ENCODE measurements at regions not wholly inside any gene's neighbourhood (a gene's known extent, or its start where the extent isn't known, plus 50 kb on each side); places are given as distances from the start of the nearest gene placed in this dataset.

GRCh38 chr13:85520445-85520844 is 278.8 kb downstream of the SLITRK6 start:
- Mint-ChIP-seq H3K4me1 (ENCODE audit: low read depth) (no peaks in the 10 kb centered on the region), H3K4me3 (ENCODE audit: low read depth) (no peak overlapping the region), H3K36me3 (ENCODE audit: low read depth) (no peaks in the 10 kb centered on the region), H3K27me3 (ENCODE audit: low read depth) (no peaks in the 10 kb centered on the region), H3K27ac (no peak overlapping the region), H3K9me3 (no peaks in the 10 kb centered on the region)
- intact Hi-C loops (cut with micrococcal nuclease), result no loop called here
- no peak for DNase-seq (ENCODE audit: low spot score)

GRCh38 chr13:85519363-85519762 is 279.9 kb downstream of the SLITRK6 start:
- intact Hi-C loops (cut with micrococcal nuclease), result no loop called here
- H3K27ac Mint-ChIP-seq, result no peak overlapping the region
- no peaks in the 10 kb centered on the region for H3K36me3 Mint-ChIP-seq (ENCODE audit: low read depth)
- no peak for DNase-seq (ENCODE audit: low spot score)
- no peaks in the 10 kb centered on the region for H3K9me3 Mint-ChIP-seq
- H3K4me1 Mint-ChIP-seq (ENCODE audit: low read depth), result no peaks in the 10 kb centered on the region
- H3K27me3 Mint-ChIP-seq (ENCODE audit: low read depth), result no peaks in the 10 kb centered on the region
- H3K4me3 Mint-ChIP-seq (ENCODE audit: low read depth), result no peak overlapping the region

- Mint-ChIP-seq H3K4me1 (ENCODE audit: low read depth) (no peaks in the 10 kb centered on the region), H3K9me3 (no peaks in the 10 kb centered on the region), H3K36me3 (ENCODE audit: low read depth) (no peaks in the 10 kb centered on the region), H3K27ac (no peak overlapping the region), H3K4me3 (ENCODE audit: low read depth) (no peak overlapping the region), H3K27me3 (ENCODE audit: low read depth) (no peaks in the 10 kb centered on the region)
- DNase-seq (ENCODE audit: low spot score), result no peak
- intact Hi-C loops (cut with micrococcal nuclease), result no loop called here
Observed at GRCh38 chr13:85512421-85512820, 286.8 kb downstream of the SLITRK6 start.

GRCh38 chr13:85509512-85509911 is 289.7 kb downstream of the SLITRK6 start:
- Mint-ChIP-seq H3K36me3 (ENCODE audit: low read depth) (no peaks in the 10 kb centered on the region), H3K9me3 (no peaks in the 10 kb centered on the region), H3K27me3 (ENCODE audit: low read depth) (no peaks in the 10 kb centered on the region), H3K27ac (no peak overlapping the region), H3K4me1 (ENCODE audit: low read depth) (no peaks in the 10 kb centered on the region), H3K4me3 (ENCODE audit: low read depth) (no peak overlapping the region)
- intact Hi-C loops (cut with micrococcal nuclease), result no loop called here
- no peak for DNase-seq (ENCODE audit: low spot score)

- no peak overlapping the region for H3K4me3 Mint-ChIP-seq (ENCODE audit: low read depth)
- no peaks in the 10 kb centered on the region for H3K4me1 Mint-ChIP-seq (ENCODE audit: low read depth)
- no peaks in the 10 kb centered on the region for H3K27me3 Mint-ChIP-seq (ENCODE audit: low read depth)
- no peaks in the 10 kb centered on the region for H3K9me3 Mint-ChIP-seq
- H3K27ac Mint-ChIP-seq, result no peak overlapping the region
- no peak for DNase-seq (ENCODE audit: low spot score)
- H3K36me3 Mint-ChIP-seq (ENCODE audit: low read depth), result no peaks in the 10 kb centered on the region
- intact Hi-C loops (cut with micrococcal nuclease), result no loop called here
Observed at GRCh38 chr13:85508683-85509329, 290.4 kb downstream of the SLITRK6 start.

- Mint-ChIP-seq H3K4me1 (ENCODE audit: low read depth) (no peaks in the 10 kb centered on the region), H3K27ac (no peak overlapping the region), H3K4me3 (ENCODE audit: low read depth) (no peak overlapping the region), H3K36me3 (ENCODE audit: low read depth) (no peaks in the 10 kb centered on the region), H3K27me3 (ENCODE audit: low read depth) (no peaks in the 10 kb centered on the region), H3K9me3 (no peaks in the 10 kb centered on the region)
- DNase-seq (ENCODE audit: low spot score), result no peak
- intact Hi-C loops (cut with micrococcal nuclease), result no loop called here
Observed at GRCh38 chr13:85503797-85504196, 295.4 kb downstream of the SLITRK6 start.

- Mint-ChIP-seq H3K9me3 (peaks cover 4% of the 10 kb centered on the region), H3K36me3 (ENCODE audit: low read depth) (no peaks in the 10 kb centered on the region), H3K27ac (no peak overlapping the region), H3K4me1 (ENCODE audit: low read depth) (no peaks in the 10 kb centered on the region), H3K27me3 (ENCODE audit: low read depth) (no peaks in the 10 kb centered on the region), H3K4me3 (ENCODE audit: low read depth) (no peak overlapping the region)
- intact Hi-C loops (cut with micrococcal nuclease), result no loop called here
- no peak for DNase-seq (ENCODE audit: low spot score)
Observed at GRCh38 chr13:85501616-85502015, 297.6 kb downstream of the SLITRK6 start.

GRCh38 chr13:85500696-85501256 is 298.4 kb downstream of the SLITRK6 start:
- Mint-ChIP-seq H3K9me3 (peaks cover 4% of the 10 kb centered on the region), H3K27me3 (ENCODE audit: low read depth) (no peaks in the 10 kb centered on the region)

GRCh38 chr13:85498774-85499173 is 300.4 kb downstream of the SLITRK6 start:
- no peaks in the 10 kb centered on the region for H3K4me1 Mint-ChIP-seq (ENCODE audit: low read depth)
- H3K36me3 Mint-ChIP-seq (ENCODE audit: low read depth), result no peaks in the 10 kb centered on the region
- H3K27me3 Mint-ChIP-seq (ENCODE audit: low read depth), result no peaks in the 10 kb centered on the region
- no peak for DNase-seq (ENCODE audit: low spot score)
- H3K4me3 Mint-ChIP-seq (ENCODE audit: low read depth), result no peak overlapping the region
- H3K27ac Mint-ChIP-seq, result no peak overlapping the region
- peaks cover 4% of the 10 kb centered on the region for H3K9me3 Mint-ChIP-seq
- intact Hi-C loops (cut with micrococcal nuclease), result no loop called here

More at GRCh38 chr13:85500696-85501256, 298.4 kb downstream of the SLITRK6 start:
- Mint-ChIP-seq H3K36me3 (ENCODE audit: low read depth) (no peaks in the 10 kb centered on the region), H3K4me3 (ENCODE audit: low read depth) (no peak overlapping the region), H3K4me1 (ENCODE audit: low read depth) (no peaks in the 10 kb centered on the region), H3K27ac (no peak overlapping the region)
- intact Hi-C loops (cut with micrococcal nuclease), result no loop called here
- DNase-seq (ENCODE audit: low spot score), result no peak

- Mint-ChIP-seq H3K4me3 (ENCODE audit: low read depth) (no peak overlapping the region), H3K27me3 (ENCODE audit: low read depth) (no peaks in the 10 kb centered on the region), H3K9me3 (peaks cover 4% of the 10 kb centered on the region), H3K4me1 (ENCODE audit: low read depth) (no peaks in the 10 kb centered on the region), H3K36me3 (ENCODE audit: low read depth) (no peaks in the 10 kb centered on the region), H3K27ac (no peak overlapping the region)
- intact Hi-C loops (cut with micrococcal nuclease), result no loop called here
- DNase-seq (ENCODE audit: low spot score), result no peak
Observed at GRCh38 chr13:85497652-85498051, 301.6 kb downstream of the SLITRK6 start.

GRCh38 chr13:85492283-85492682 is 306.9 kb downstream of the SLITRK6 start:
- Mint-ChIP-seq H3K9me3 (peaks cover 3% of the 10 kb centered on the region), H3K27me3 (ENCODE audit: low read depth) (no peaks in the 10 kb centered on the region), H3K4me3 (ENCODE audit: low read depth) (no peak overlapping the region), H3K4me1 (ENCODE audit: low read depth) (no peaks in the 10 kb centered on the region), H3K36me3 (ENCODE audit: low read depth) (no peaks in the 10 kb centered on the region), H3K27ac (no peak overlapping the region)
- DNase-seq (ENCODE audit: low spot score), result no peak
- intact Hi-C loops (cut with micrococcal nuclease), result no loop called here

- no peaks in the 10 kb centered on the region for H3K27me3 Mint-ChIP-seq (ENCODE audit: low read depth)
- no peak overlapping the region for H3K27ac Mint-ChIP-seq
- no peak overlapping the region for H3K4me3 Mint-ChIP-seq (ENCODE audit: low read depth)
- intact Hi-C loops (cut with micrococcal nuclease), result no loop called here
- H3K9me3 Mint-ChIP-seq, result peaks cover 9% of the 10 kb centered on the region
- H3K36me3 Mint-ChIP-seq (ENCODE audit: low read depth), result no peaks in the 10 kb centered on the region
- DNase-seq (ENCODE audit: low spot score), result no peak
- no peaks in the 10 kb centered on the region for H3K4me1 Mint-ChIP-seq (ENCODE audit: low read depth)
Observed at GRCh38 chr13:85486663-85487062, 312.6 kb downstream of the SLITRK6 start.

GRCh38 chr13:85473144-85473543 is 326.1 kb downstream of the SLITRK6 start:
- no peak for DNase-seq (ENCODE audit: low spot score)
- peaks cover 5% of the 10 kb centered on the region for H3K9me3 Mint-ChIP-seq
- no peaks in the 10 kb centered on the region for H3K4me1 Mint-ChIP-seq (ENCODE audit: low read depth)
- intact Hi-C loops (cut with micrococcal nuclease), result no loop called here
- H3K27me3 Mint-ChIP-seq (ENCODE audit: low read depth), result no peaks in the 10 kb centered on the region
- H3K4me3 Mint-ChIP-seq (ENCODE audit: low read depth), result no peak overlapping the region
- no peaks in the 10 kb centered on the region for H3K36me3 Mint-ChIP-seq (ENCODE audit: low read depth)
- no peak overlapping the region for H3K27ac Mint-ChIP-seq

GRCh38 chr13:85469320-85469719 is 329.9 kb downstream of the SLITRK6 start:
- Mint-ChIP-seq H3K4me3 (ENCODE audit: low read depth) (no peak overlapping the region), H3K4me1 (ENCODE audit: low read depth) (no peaks in the 10 kb centered on the region), H3K36me3 (ENCODE audit: low read depth) (no peaks in the 10 kb centered on the region), H3K27me3 (ENCODE audit: low read depth) (no peaks in the 10 kb centered on the region), H3K9me3 (peaks cover 12% of the 10 kb centered on the region), H3K27ac (no peak overlapping the region)
- DNase-seq (ENCODE audit: low spot score), result no peak
- intact Hi-C loops (cut with micrococcal nuclease), result no loop called here

All from activated T-helper 2 cell treated with anti-CD3 and anti-CD28 coated beads, Interferon-gamma antibody, Interleukin-2, Interleukin-4, amounts not matched to agents 10 μg/mL and 5 μg/mL and 100 μg/mL, durations not matched to agents 14 hours and 24 hours and 36 hours (primary cell).